ENCODE measurements at regions not wholly inside any gene's neighbourhood (a gene's known extent, or its start where the extent isn't known, plus 50 kb on each side); places are given as distances from the start of the nearest gene placed in this dataset.

- no peak for DNase-seq
- ChIA-PET POLR2A (no interaction called here), CTCF (no interaction called here)
- Mint-ChIP-seq H3K4me3 (no peak overlapping the region), H3K36me3 (no peaks in the 10 kb centered on the region), H3K9me3 (peaks cover 0 to 8% (median 0%) of the 10 kb centered on the region in 11 donors), H3K27me3 (no peaks in the 10 kb centered on the region), H3K4me1 (no peaks in the 10 kb centered on the region), H3K27ac (no peak overlapping the region)
- H3K4me3 ChIP-seq (ENCODE audit: low read length): no peak overlapping the region
- no peaks in the 10 kb centered on the region for H3K4me1 ChIP-seq (ENCODE audit: control insufficient read depth in 2 of 2, insufficient read depth in 2 of 2, low read length in 2 of 2)
- intact Hi-C loops (cut with micrococcal nuclease): no loop called here
- no peak overlapping the region for H3K27ac ChIP-seq (ENCODE audit: low read depth, low read length)
- no peak for ATAC-seq
- no peaks in the 10 kb centered on the region for H3K27me3 ChIP-seq (ENCODE audit: control insufficient read depth in 2 of 2, insufficient read depth in 2 of 2, low read length in 2 of 2)
- H3K36me3 ChIP-seq (ENCODE audit: control insufficient read depth in 2 of 3, insufficient read depth in 3 of 3, low read length in 3 of 3): no peaks in the 10 kb centered on the region
- H3K9me3 ChIP-seq (ENCODE audit: control insufficient read depth in 2 of 3, low read length in 3 of 3): no peaks in the 10 kb centered on the region
Observed at GRCh38 chr6:95321126-95321525, 256.2 kb upstream of the MANEA start.

GRCh38 chr6:95325916-95326315, 251.4 kb upstream of the MANEA start:
- Mint-ChIP-seq H3K36me3 (no peaks in the 10 kb centered on the region), H3K4me1 (no peaks in the 10 kb centered on the region), H3K9me3 (peaks cover 0 to 8% (median 0%) of the 10 kb centered on the region in 11 donors), H3K27ac (no peak overlapping the region), H3K27me3 (no peaks in the 10 kb centered on the region), H3K4me3 (no peak overlapping the region)
- H3K9me3 ChIP-seq (ENCODE audit: control insufficient read depth in 2 of 3, low read length in 3 of 3): no peaks in the 10 kb centered on the region
- H3K27me3 ChIP-seq (ENCODE audit: control insufficient read depth in 2 of 2, insufficient read depth in 2 of 2, low read length in 2 of 2): no peaks in the 10 kb centered on the region
- CTCF ChIA-PET: no interaction called here
- POLR2A ChIA-PET: no interaction called here
- ATAC-seq: no peak
- intact Hi-C loops (cut with micrococcal nuclease): no loop called here
- no peak for DNase-seq
- no peaks in the 10 kb centered on the region for H3K36me3 ChIP-seq (ENCODE audit: control insufficient read depth in 2 of 3, insufficient read depth in 3 of 3, low read length in 3 of 3)
- H3K4me1 ChIP-seq (ENCODE audit: control insufficient read depth in 2 of 2, insufficient read depth in 2 of 2, low read length in 2 of 2): no peaks in the 10 kb centered on the region
- no peak overlapping the region for H3K4me3 ChIP-seq (ENCODE audit: low read length)
- no peak overlapping the region for H3K27ac ChIP-seq (ENCODE audit: low read depth, low read length)

- H3K4me3 ChIP-seq (ENCODE audit: low read length): no peak overlapping the region
- ChIA-PET CTCF (no interaction called here), POLR2A (no interaction called here)
- DNase-seq (no peak), ATAC-seq (no peak)
- no peaks in the 10 kb centered on the region for H3K4me1 Mint-ChIP-seq
- H3K36me3 Mint-ChIP-seq: no peaks in the 10 kb centered on the region
- H3K36me3 ChIP-seq (ENCODE audit: control insufficient read depth in 2 of 3, insufficient read depth in 3 of 3, low read length in 3 of 3): no peaks in the 10 kb centered on the region
- no peak overlapping the region for H3K27ac Mint-ChIP-seq
- no peaks in the 10 kb centered on the region for H3K27me3 ChIP-seq (ENCODE audit: control insufficient read depth in 2 of 2, insufficient read depth in 2 of 2, low read length in 2 of 2)
- H3K9me3 ChIP-seq (ENCODE audit: control insufficient read depth in 2 of 3, low read length in 3 of 3): no peaks in the 10 kb centered on the region
- H3K4me1 ChIP-seq (ENCODE audit: control insufficient read depth in 2 of 2, insufficient read depth in 2 of 2, low read length in 2 of 2): no peaks in the 10 kb centered on the region
- no peaks in the 10 kb centered on the region for H3K27me3 Mint-ChIP-seq
- intact Hi-C loops (cut with micrococcal nuclease): no loop called here
- peaks cover 0 to 8% (median 0%) of the 10 kb centered on the region in 11 donors for H3K9me3 Mint-ChIP-seq
- no peak overlapping the region for H3K4me3 Mint-ChIP-seq
- H3K27ac ChIP-seq (ENCODE audit: low read depth, low read length): no peak overlapping the region
Observed at GRCh38 chr6:95328231-95328630, 249.1 kb upstream of the MANEA start.

GRCh38 chr6:95352064-95352795, 225.1 kb upstream of the MANEA start:
- ATAC-seq: no peak
- Mint-ChIP-seq H3K4me1 (no peaks in the 10 kb centered on the region), H3K27ac (no peak overlapping the region), H3K27me3 (no peaks in the 10 kb centered on the region), H3K9me3 (peaks cover 0 to 6% (median 0%) of the 10 kb centered on the region in 11 donors), H3K4me3 (no peak overlapping the region), H3K36me3 (no peaks in the 10 kb centered on the region)
- ChIA-PET CTCF (no interaction called here), POLR2A (no interaction called here)
- intact Hi-C loops (cut with micrococcal nuclease): no loop called here
- Histone ChIP-seq H3K4me1 (ENCODE audit: control insufficient read depth in 2 of 2, insufficient read depth in 2 of 2, low read length in 2 of 2) (no peaks in the 10 kb centered on the region), H3K36me3 (ENCODE audit: control insufficient read depth in 2 of 3, insufficient read depth in 3 of 3, low read length in 3 of 3) (no peaks in the 10 kb centered on the region), H3K4me3 (ENCODE audit: low read length) (no peak overlapping the region), H3K9me3 (ENCODE audit: control insufficient read depth in 2 of 3, low read length in 3 of 3) (no peaks in the 10 kb centered on the region), H3K27ac (ENCODE audit: low read depth, low read length) (no peak overlapping the region), H3K27me3 (ENCODE audit: control insufficient read depth in 2 of 2, insufficient read depth in 2 of 2, low read length in 2 of 2) (no peaks in the 10 kb centered on the region)
- DNase-seq: no peak

GRCh38 chr6:95354551-95354950, 222.8 kb upstream of the MANEA start:
- peaks cover 0 to 6% (median 0%) of the 10 kb centered on the region in 11 donors for H3K9me3 Mint-ChIP-seq
- no peak for DNase-seq
- intact Hi-C loops (cut with micrococcal nuclease): no loop called here
- Histone ChIP-seq H3K27me3 (ENCODE audit: control insufficient read depth in 2 of 2, insufficient read depth in 2 of 2, low read length in 2 of 2) (no peaks in the 10 kb centered on the region), H3K27ac (ENCODE audit: low read depth, low read length) (no peak overlapping the region), H3K4me3 (ENCODE audit: low read length) (no peak overlapping the region), H3K9me3 (ENCODE audit: control insufficient read depth in 2 of 3, low read length in 3 of 3) (no peaks in the 10 kb centered on the region), H3K4me1 (ENCODE audit: control insufficient read depth in 2 of 2, insufficient read depth in 2 of 2, low read length in 2 of 2) (no peaks in the 10 kb centered on the region), H3K36me3 (ENCODE audit: control insufficient read depth in 2 of 3, insufficient read depth in 3 of 3, low read length in 3 of 3) (no peaks in the 10 kb centered on the region)
- no peak overlapping the region for H3K27ac Mint-ChIP-seq
- no peaks in the 10 kb centered on the region for H3K4me1 Mint-ChIP-seq
- ChIA-PET POLR2A (no interaction called here), CTCF (no interaction called here)
- H3K4me3 Mint-ChIP-seq: no peak overlapping the region
- H3K36me3 Mint-ChIP-seq: no peaks in the 10 kb centered on the region
- H3K27me3 Mint-ChIP-seq: no peaks in the 10 kb centered on the region
- ATAC-seq: no peak

GRCh38 chr6:95357380-95358020, 219.8 kb upstream of the MANEA start:
- H3K36me3 ChIP-seq (ENCODE audit: control insufficient read depth in 2 of 3, insufficient read depth in 3 of 3, low read length in 3 of 3): no peaks in the 10 kb centered on the region
- no peaks in the 10 kb centered on the region for H3K4me1 ChIP-seq (ENCODE audit: control insufficient read depth in 2 of 2, insufficient read depth in 2 of 2, low read length in 2 of 2)
- intact Hi-C loops (cut with micrococcal nuclease): no loop called here
- no peak for ATAC-seq
- no peaks in the 10 kb centered on the region for H3K9me3 ChIP-seq (ENCODE audit: control insufficient read depth in 2 of 3, low read length in 3 of 3)
- Mint-ChIP-seq H3K4me3 (no peak overlapping the region), H3K27ac (no peak overlapping the region), H3K36me3 (no peaks in the 10 kb centered on the region), H3K27me3 (no peaks in the 10 kb centered on the region), H3K9me3 (peaks cover 0 to 6% (median 0%) of the 10 kb centered on the region in 11 donors), H3K4me1 (no peaks in the 10 kb centered on the region)
- no peak for DNase-seq
- H3K4me3 ChIP-seq (ENCODE audit: low read length): no peak overlapping the region
- H3K27ac ChIP-seq (ENCODE audit: low read depth, low read length): no peak overlapping the region
- ChIA-PET POLR2A (no interaction called here), CTCF (no interaction called here)
- H3K27me3 ChIP-seq (ENCODE audit: control insufficient read depth in 2 of 2, insufficient read depth in 2 of 2, low read length in 2 of 2): no peaks in the 10 kb centered on the region

- H3K9me3 ChIP-seq (ENCODE audit: control insufficient read depth in 2 of 3, low read length in 3 of 3): no peaks in the 10 kb centered on the region
- Mint-ChIP-seq H3K4me3 (no peak overlapping the region), H3K4me1 (no peaks in the 10 kb centered on the region), H3K27ac (no peak overlapping the region), H3K36me3 (no peaks in the 10 kb centered on the region), H3K9me3 (no peaks in the 10 kb centered on the region), H3K27me3 (peaks cover 0 to 9% (median 0%) of the 10 kb centered on the region in 5 donors)
- H3K27me3 ChIP-seq (ENCODE audit: control insufficient read depth in 2 of 2, insufficient read depth in 2 of 2, low read length in 2 of 2): no peaks in the 10 kb centered on the region
- H3K4me1 ChIP-seq (ENCODE audit: control insufficient read depth in 2 of 2, insufficient read depth in 2 of 2, low read length in 2 of 2): no peaks in the 10 kb centered on the region
- intact Hi-C loops (cut with micrococcal nuclease): no loop called here
- ATAC-seq (no peak), DNase-seq (no peak)
- ChIA-PET POLR2A (no interaction called here), CTCF (no interaction called here)
- no peaks in the 10 kb centered on the region for H3K36me3 ChIP-seq (ENCODE audit: control insufficient read depth in 2 of 3, insufficient read depth in 3 of 3, low read length in 3 of 3)
- H3K4me3 ChIP-seq (ENCODE audit: low read length): no peak overlapping the region
- no peak overlapping the region for H3K27ac ChIP-seq (ENCODE audit: low read depth, low read length)
Observed at GRCh38 chr6:95364016-95364604, 213.2 kb upstream of the MANEA start.

Measured in naive thymus-derived CD4-positive, alpha-beta T cell (primary cell).